IMR-90 (cell line): ENCODE measurements at regions not wholly inside any gene's neighbourhood (a gene's known extent, or its start where the extent isn't known, plus 50 kb on each side); places are given as distances from the start of the nearest gene placed in this dataset.

Experiments used
- ATAC-seq: fragments of 200-7000 bp; cut with Tn5 transposase; 2 replicates; pipeline ENCODE4 v1.9.1; 2020; ENCODE audit warnings: low read depth, mild to moderate bottlenecking, moderate library complexity
- BruUV-seq: library from RNA; stranded (reverse); fragments of 400-500 nt; replicated peaks from 2 replicates; lab custom pipeline; 2021; lab: Mats Ljungman, UMichigan
- CTCF ChIA-PET: fragments of 300-600 bp; formaldehyde crosslinking; extraction: SDS; loops from one replicate; lab custom pipeline; 2021; ENCODE audit warnings: antibody characterized with exemption; lab: Yijun Ruan, JAX
- POLR2A ChIA-PET: fragments of 300-600 bp; sonication (Branson Sonifier 250); formaldehyde crosslinking; loops from one replicate; lab custom pipeline; 2022; ENCODE audit warnings: antibody characterized with exemption; ENCODE audit not compliant: unreplicated experiment; lab: Charles Lee
- DNase-seq: peaks from one replicate; pipeline ENCODE4 v3.0.0; 2013
- H2AFZ ChIP-seq: replicated peaks from 2 replicates; pipeline ENCODE3; 2013; ENCODE audit warnings: low read length, mild to moderate bottlenecking; ENCODE audit not compliant: poor library complexity
- H2AK5ac ChIP-seq: 2 replicates; pipeline ENCODE4 v1.6.1; 2013; ENCODE audit warnings: low read depth, low read length, inconsistent platforms
- H2AK9ac ChIP-seq: replicated peaks from 2 replicates; pipeline ENCODE3; 2013; ENCODE audit warnings: mild to moderate bottlenecking, low read depth, low read length, moderate library complexity; ENCODE audit not compliant: poor library complexity
- H2BK120ac ChIP-seq: 2 replicates; pipeline ENCODE4 v1.6.1; 2013; ENCODE audit warnings: low read depth, low read length, inconsistent platforms
- H2BK15ac ChIP-seq: 3 replicates; pipeline ENCODE4 v1.6.1; 2013; ENCODE audit warnings: low read depth, low read length, inconsistent platforms
- H2BK20ac ChIP-seq: 2 replicates; pipeline ENCODE4 v1.6.1; 2013; ENCODE audit warnings: low read depth, mild to moderate bottlenecking, inconsistent platforms, low read length, moderate library complexity
- H2BK5ac ChIP-seq: 2 replicates; pipeline ENCODE4 v1.6.1; 2013; ENCODE audit warnings: mild to moderate bottlenecking, low read depth, low read length, inconsistent platforms; ENCODE audit not compliant: poor library complexity, severe bottlenecking
- H3K14ac ChIP-seq: replicated peaks from 2 replicates; pipeline ENCODE4 v1.6.1; 2013; ENCODE audit warnings: low read depth, low read length, inconsistent platforms
- H3K18ac ChIP-seq: 2 replicates; pipeline ENCODE4 v1.6.1; 2013; ENCODE audit warnings: low read depth, low read length, control low read depth
- H3K23ac ChIP-seq: 2 replicates; pipeline ENCODE4 v1.6.1; 2013; ENCODE audit warnings: low read depth, low read length, inconsistent platforms
- H3K27ac ChIP-seq: 2 replicates; pipeline ENCODE4 v1.5.1; 2013; ENCODE audit warnings: mild to moderate bottlenecking, control low read depth, low read length; ENCODE audit not compliant: insufficient read depth
- H3K27me3 ChIP-seq: 2 replicates; pipeline ENCODE4 v1.6.1; 2013; ENCODE audit warnings: low read length; ENCODE audit not compliant: control insufficient read depth, insufficient read depth
- H3K36me3 ChIP-seq: 2 replicates; pipeline ENCODE4 v1.6.1; 2013; ENCODE audit warnings: low read length, mixed read lengths; ENCODE audit not compliant: control insufficient read depth, insufficient read depth
- H3K4ac ChIP-seq: 2 replicates; pipeline ENCODE4 v1.6.1; 2013; ENCODE audit warnings: low read depth, low read length, inconsistent platforms
- H3K4me1 ChIP-seq: 2 replicates; pipeline ENCODE4 v1.6.1; 2013; ENCODE audit warnings: low read length, mixed read lengths; ENCODE audit not compliant: control insufficient read depth, insufficient read depth
- H3K4me2 ChIP-seq: 2 replicates; pipeline ENCODE4 v1.6.1; 2013; ENCODE audit warnings: low read depth, mild to moderate bottlenecking, control low read depth, low read length, moderate library complexity
- H3K4me3 ChIP-seq: 2 replicates; pipeline ENCODE4 v1.5.1; 2013; ENCODE audit warnings: low read depth, mild to moderate bottlenecking, control low read depth, low read length, moderate library complexity; ENCODE audit not compliant: insufficient read depth
- H3K56ac ChIP-seq: 2 replicates; pipeline ENCODE4 v1.6.1; 2013; ENCODE audit warnings: low read length, inconsistent platforms; ENCODE audit not compliant: insufficient read depth; ENCODE audit errors: extremely low read depth
- H3K79me1 ChIP-seq, 2 experiments: 2 replicates each; pipeline ENCODE4 v1.6.1; 2013; ENCODE audit warnings: low read length in 2 of 2, inconsistent platforms in 1 of 2, low read depth in 1 of 2
- H3K9ac ChIP-seq: 2 replicates; pipeline ENCODE4 v1.6.1; 2013; ENCODE audit warnings: low read depth, low read length, control low read depth
- H3K9me1 ChIP-seq: 2 replicates; pipeline ENCODE4 v1.6.1; 2013; ENCODE audit warnings: low read length, inconsistent platforms; ENCODE audit not compliant: insufficient read depth
- H3K9me3 ChIP-seq: 2 replicates; pipeline ENCODE4 v1.6.1; 2013; ENCODE audit warnings: low read length; ENCODE audit not compliant: control insufficient read depth, insufficient read depth
- H4K20me1 ChIP-seq: 2 replicates; pipeline ENCODE4 v1.6.1; 2013; ENCODE audit warnings: low read length, inconsistent platforms; ENCODE audit not compliant: insufficient read depth
- H4K5ac ChIP-seq: 2 replicates; pipeline ENCODE4 v1.6.1; 2013; ENCODE audit warnings: mild to moderate bottlenecking, low read depth, low read length, control low read depth
- H4K8ac ChIP-seq, 2 experiments: 2 replicates each; pipeline ENCODE4 v1.6.1; 2013; ENCODE audit warnings: low read depth in 2 of 2, low read length in 2 of 2, control low read depth in 1 of 2, inconsistent platforms in 1 of 2
- H4K91ac ChIP-seq: 2 replicates; pipeline ENCODE4 v1.6.1; 2013; ENCODE audit warnings: low read depth, low read length, inconsistent platforms; ENCODE audit not compliant: insufficient read depth
- BHLHE40 ChIP-seq: fragments of 150-350 bp; IDR thresholded peaks from 2 replicates; pipeline ENCODE4 v1.6.1; 2016; ENCODE audit warnings: mild to moderate bottlenecking, low read depth, low read length
- CEBPB ChIP-seq: IDR thresholded peaks from 2 replicates; pipeline ENCODE4 v1.6.1; 2012; ENCODE audit warnings: low read depth, low read length, improper control_type of control experiment
- MXI1 ChIP-seq: IDR thresholded peaks from 2 replicates; pipeline ENCODE4 v1.6.1; 2012; ENCODE audit warnings: low read depth, mild to moderate bottlenecking, low read length, moderate library complexity, borderline replicate concordance
- WGBS, 2 experiments: methylation state at CpG; one replicate each; pipeline versions ENCODE4 v1.1.5 to v1.1.7; 2013; ENCODE audit warnings: missing lambda C conversion rate in 2 of 2; ENCODE audit not compliant: insufficient read length in 1 of 2; ENCODE audit errors: extremely low coverage in 2 of 2; 5-methylcytosine and 5-hydroxymethylcytosine counted together
- dilution Hi-C: fragments of 300-500 bp; cut with HindIII; formaldehyde crosslinking; loops from one replicate; pipeline ENCODE4 v1.14.3; 2018; ENCODE audit warnings: low sequenced_read_pairs; ENCODE audit not compliant: unreplicated experiment
- in situ Hi-C: fragments of 300-500 bp; cut with MboI; formaldehyde crosslinking; loops from 3 replicates; pipeline ENCODE4 v1.14.3; 2019; ENCODE audit warnings: low sequenced_read_pairs, inconsistent platforms, mixed read lengths
- intact Hi-C: fragments of 100-400 bp; cut with micrococcal nuclease; formaldehyde crosslinking; loops from 2 replicates; pipeline ENCODE4 v1.10.0; 2022
- TF ChIP-seq, protein P1 (sequence below): fragments of 150-350 bp; IDR thresholded peaks from 2 replicates; pipeline ENCODE4 v1.6.1; 2016; ENCODE audit warnings: low read depth, mild to moderate bottlenecking, low read length, moderate library complexity, borderline replicate concordance

DNA sequence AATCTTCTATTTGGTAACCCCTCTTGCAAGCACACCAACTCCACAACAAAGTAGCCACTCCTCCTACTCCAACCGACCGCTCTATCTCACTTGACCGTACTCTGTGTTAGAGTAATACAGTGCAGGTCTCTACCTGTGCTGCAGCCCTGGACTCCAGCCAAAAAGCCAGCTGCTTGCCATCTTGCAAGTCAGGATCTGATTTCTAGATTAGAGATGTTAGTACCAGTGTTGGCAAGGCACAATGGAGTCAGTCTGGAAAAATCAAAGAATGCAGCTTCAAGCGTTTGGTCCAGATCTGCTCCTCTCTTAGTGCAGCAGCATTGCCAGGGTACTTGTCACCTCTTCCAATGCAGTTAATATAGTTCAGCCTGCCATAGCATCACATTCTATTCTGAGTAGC lies 477.6 kb downstream of the ZSWIM6 start:
- Histone ChIP-seq H3K14ac (no peak overlapping the region), H3K23ac (no peak overlapping the region), H3K56ac (no peak overlapping the region), H3K36me3 (no peaks in the 10 kb centered on the region), H3K27me3 (peaks cover 3% of the 10 kb centered on the region), H3K9me1 (no peaks in the 10 kb centered on the region; the same call in 1 of the 2 replicates), H4K91ac (no peak overlapping the region), H4K8ac (no peak overlapping the region), H4K5ac (no peak overlapping the region), H2BK20ac (no peak overlapping the region), H3K4me3 (no peak overlapping the region), H3K9me3 (no peaks in the 10 kb centered on the region), H3K9ac (no peak overlapping the region), H3K4ac (no peak overlapping the region), H2BK120ac (no peak overlapping the region), H3K4me2 (no peak overlapping the region), H3K79me1 (no peaks in the 10 kb centered on the region), H3K18ac (no peak overlapping the region), H2BK5ac (no peak overlapping the region), H2BK15ac (no peak overlapping the region), H2AK9ac (no peak overlapping the region), H3K27ac (no peak overlapping the region), H4K20me1 (no peaks in the 10 kb centered on the region), H2AFZ (no peak overlapping the region), H2AK5ac (no peak overlapping the region), H3K4me1 (no peaks in the 10 kb centered on the region)
- POLR2A ChIA-PET, result no interaction called here
- TF ChIP-seq CEBPB (no peak), MXI1 (no peak), BHLHE40 (no peak)
- TF ChIP-seq, protein P1, sequence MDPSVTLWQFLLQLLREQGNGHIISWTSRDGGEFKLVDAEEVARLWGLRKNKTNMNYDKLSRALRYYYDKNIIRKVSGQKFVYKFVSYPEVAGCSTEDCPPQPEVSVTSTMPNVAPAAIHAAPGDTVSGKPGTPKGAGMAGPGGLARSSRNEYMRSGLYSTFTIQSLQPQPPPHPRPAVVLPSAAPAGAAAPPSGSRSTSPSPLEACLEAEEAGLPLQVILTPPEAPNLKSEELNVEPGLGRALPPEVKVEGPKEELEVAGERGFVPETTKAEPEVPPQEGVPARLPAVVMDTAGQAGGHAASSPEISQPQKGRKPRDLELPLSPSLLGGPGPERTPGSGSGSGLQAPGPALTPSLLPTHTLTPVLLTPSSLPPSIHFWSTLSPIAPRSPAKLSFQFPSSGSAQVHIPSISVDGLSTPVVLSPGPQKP, result no peak
- 100% methylated on average over 1 of the region's 4 CpGs; no CpG with 5 or more reads in 1 of the 2 experiments for WGBS, 2 experiments
- ATAC-seq (no peak), DNase-seq (no peak)
- intact Hi-C loops, result loop anchor here (10.0 kb wide), 1 partner anchor 645 kb away; the partner anchor contains the start of gene SMIM15
- dilution Hi-C loops, result no loop called here
- BruUV-seq, result no TSS peak
- in situ Hi-C loops, result loop anchor here (25.0 kb wide), 1 partner anchor 472 kb away; the partner anchor contains the start of gene ZSWIM6
- CTCF ChIA-PET, result no interaction called here
